Calu3 (cell line): ENCODE measurements at regions not wholly inside any gene's neighbourhood (a gene's known extent, or its start where the extent isn't known, plus 50 kb on each side); places are given as distances from the start of the nearest gene placed in this dataset.

Experiments used
- BruUV-seq: library from RNA; stranded (reverse); fragments of 400-500 nt; replicated peaks from 2 replicates; lab custom pipeline; 2021; lab: Mats Ljungman, UMichigan
- CTCF ChIA-PET: fragments of 300-600 bp; sonication (Branson Sonifier 250); formaldehyde crosslinking; loops from one replicate; lab custom pipeline; 2022; ENCODE audit warnings: antibody characterized with exemption; lab: Charles Lee
- DNase-seq: peaks from one replicate; pipeline ENCODE4 v3.0.0; 2022
- H3K27ac Mint-ChIP-seq: one replicate; pipeline ENCODE4 v1.8.0; 2022; ENCODE audit warnings: mixed read lengths; ENCODE audit not compliant: unreplicated experiment
- H3K27me3 Mint-ChIP-seq: one replicate; pipeline ENCODE4 v1.8.0; 2022; ENCODE audit warnings: mixed read lengths; ENCODE audit not compliant: unreplicated experiment
- H3K36me3 Mint-ChIP-seq: one replicate; pipeline ENCODE4 v1.8.0; 2022; ENCODE audit warnings: mild to moderate bottlenecking, moderate library complexity, mixed read lengths; ENCODE audit not compliant: insufficient read depth, unreplicated experiment
- H3K4me1 Mint-ChIP-seq: one replicate; pipeline ENCODE4 v1.8.0; 2022; ENCODE audit warnings: mild to moderate bottlenecking, low read depth, mixed read lengths; ENCODE audit not compliant: unreplicated experiment
- H3K4me3 Mint-ChIP-seq: one replicate; pipeline ENCODE4 v1.8.0; 2022; ENCODE audit warnings: mild to moderate bottlenecking, low read depth, moderate library complexity, mixed read lengths; ENCODE audit not compliant: unreplicated experiment
- H3K9me3 Mint-ChIP-seq: one replicate; pipeline ENCODE4 v1.8.0; 2022; ENCODE audit warnings: low read depth, mixed read lengths; ENCODE audit not compliant: unreplicated experiment
- intact Hi-C: fragments of 100-400 bp; cut with micrococcal nuclease; formaldehyde crosslinking; loops from one replicate; pipeline ENCODE4 v1.10.0; 2022; ENCODE audit not compliant: unreplicated experiment
- TF ChIP-seq, protein P1 (sequence below): fragments of 200-600 bp; IDR thresholded peaks from one replicate; pipeline ENCODE4 v1.8.0; 2022; ENCODE audit warnings: antibody characterized with exemption; ENCODE audit not compliant: unreplicated experiment

DNA sequence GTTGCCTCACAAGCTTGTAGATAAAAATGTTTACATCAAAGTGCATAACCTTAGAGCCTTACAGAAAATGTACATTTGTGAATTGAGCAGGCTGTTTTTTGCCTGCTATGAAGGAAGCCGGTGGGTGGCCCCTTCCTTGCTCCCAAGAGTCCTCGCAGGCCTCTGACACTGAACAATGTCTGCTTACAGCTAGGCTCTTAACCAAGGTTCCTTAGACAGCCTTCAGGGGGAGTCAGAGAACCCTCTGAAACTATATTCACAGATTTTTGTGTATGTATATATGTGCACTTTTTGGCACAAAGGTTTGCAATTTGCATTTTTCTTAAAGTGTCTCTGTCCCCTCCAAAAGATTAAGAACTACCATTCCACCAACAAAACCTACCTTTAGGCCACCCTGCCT is 282.6 kb downstream of the BARHL2 start:
- DNase-seq = no peak
- CTCF ChIA-PET = interaction anchor here (0.6 kb wide), 1 partner anchor 301 kb away, joined by 3 read pairs; no protein-coding TSS in a partner anchor
- intact Hi-C loops = no loop called here

DNA sequence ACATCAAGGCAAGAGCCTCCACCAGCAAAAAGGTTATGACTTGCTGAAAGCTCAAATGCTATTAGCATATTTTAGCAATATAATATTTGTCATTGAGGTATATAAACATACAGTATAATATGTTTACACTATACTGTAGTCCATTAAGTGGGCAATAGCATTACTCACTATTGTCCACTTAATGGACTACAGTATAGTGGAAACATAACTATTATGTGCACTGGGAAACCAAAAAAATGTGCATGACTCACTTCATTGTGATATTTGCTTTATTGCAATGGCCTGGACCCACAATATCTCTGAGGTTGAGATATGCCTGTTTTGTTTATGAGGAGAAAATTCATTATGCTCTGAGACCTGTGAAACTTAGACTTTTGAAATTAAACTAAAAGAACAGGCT is 300.0 kb downstream of the BARHL2 start:
- H3K4me1 Mint-ChIP-seq = no peaks in the 10 kb centered on the region
- intact Hi-C loops = no loop called here
- H3K27ac Mint-ChIP-seq = no peak overlapping the region
- peaks cover 6% of the 10 kb centered on the region for H3K9me3 Mint-ChIP-seq
- BruUV-seq = no TSS peak
- TF ChIP-seq, protein P1, sequence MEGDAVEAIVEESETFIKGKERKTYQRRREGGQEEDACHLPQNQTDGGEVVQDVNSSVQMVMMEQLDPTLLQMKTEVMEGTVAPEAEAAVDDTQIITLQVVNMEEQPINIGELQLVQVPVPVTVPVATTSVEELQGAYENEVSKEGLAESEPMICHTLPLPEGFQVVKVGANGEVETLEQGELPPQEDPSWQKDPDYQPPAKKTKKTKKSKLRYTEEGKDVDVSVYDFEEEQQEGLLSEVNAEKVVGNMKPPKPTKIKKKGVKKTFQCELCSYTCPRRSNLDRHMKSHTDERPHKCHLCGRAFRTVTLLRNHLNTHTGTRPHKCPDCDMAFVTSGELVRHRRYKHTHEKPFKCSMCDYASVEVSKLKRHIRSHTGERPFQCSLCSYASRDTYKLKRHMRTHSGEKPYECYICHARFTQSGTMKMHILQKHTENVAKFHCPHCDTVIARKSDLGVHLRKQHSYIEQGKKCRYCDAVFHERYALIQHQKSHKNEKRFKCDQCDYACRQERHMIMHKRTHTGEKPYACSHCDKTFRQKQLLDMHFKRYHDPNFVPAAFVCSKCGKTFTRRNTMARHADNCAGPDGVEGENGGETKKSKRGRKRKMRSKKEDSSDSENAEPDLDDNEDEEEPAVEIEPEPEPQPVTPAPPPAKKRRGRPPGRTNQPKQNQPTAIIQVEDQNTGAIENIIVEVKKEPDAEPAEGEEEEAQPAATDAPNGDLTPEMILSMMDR = no peak
- DNase-seq = no peak
- CTCF ChIA-PET = no interaction called here
- no peaks in the 10 kb centered on the region for H3K36me3 Mint-ChIP-seq
- no peak overlapping the region for H3K4me3 Mint-ChIP-seq
- H3K27me3 Mint-ChIP-seq = peaks cover 14% of the 10 kb centered on the region

More for the DNA sequence above, 282.6 kb downstream of the BARHL2 start:
- TF ChIP-seq, protein P1 = no peak
- BruUV-seq = no TSS peak
- H3K27me3 Mint-ChIP-seq = no peaks in the 10 kb centered on the region
- H3K4me1 Mint-ChIP-seq = no peaks in the 10 kb centered on the region
- H3K27ac Mint-ChIP-seq = no peak overlapping the region
- peaks cover 2% of the 10 kb centered on the region for H3K9me3 Mint-ChIP-seq
- no peaks in the 10 kb centered on the region for H3K36me3 Mint-ChIP-seq
- no peak overlapping the region for H3K4me3 Mint-ChIP-seq

DNA sequence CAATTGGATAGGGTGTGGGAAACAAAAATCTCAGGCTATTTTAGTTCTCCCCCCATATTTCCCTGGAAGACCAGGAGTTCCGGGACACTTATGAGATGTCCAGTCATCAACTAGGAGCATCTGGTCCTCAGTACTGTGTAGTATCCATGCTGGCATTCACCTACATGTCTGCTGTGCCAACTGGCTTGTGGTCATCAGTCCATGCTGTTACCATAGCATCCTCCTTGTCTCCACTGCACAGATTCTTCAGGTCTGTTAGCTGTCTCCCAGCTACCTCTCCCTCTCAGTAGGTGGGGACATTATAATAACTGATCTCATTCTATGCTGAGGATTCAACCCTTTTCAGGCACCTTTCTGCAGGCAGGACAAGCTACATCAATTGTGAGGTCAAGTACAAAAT is 302.9 kb downstream of the BARHL2 start:
- CTCF ChIA-PET = no interaction called here
- no peak for DNase-seq
- TF ChIP-seq, protein P1 = no peak
- Mint-ChIP-seq H3K4me1 (no peaks in the 10 kb centered on the region), H3K27me3 (peaks cover 2% of the 10 kb centered on the region), H3K4me3 (no peak overlapping the region), H3K9me3 (peaks cover 6% of the 10 kb centered on the region), H3K36me3 (no peaks in the 10 kb centered on the region), H3K27ac (no peak overlapping the region)
- no TSS peak for BruUV-seq
- intact Hi-C loops = no loop called here

DNA sequence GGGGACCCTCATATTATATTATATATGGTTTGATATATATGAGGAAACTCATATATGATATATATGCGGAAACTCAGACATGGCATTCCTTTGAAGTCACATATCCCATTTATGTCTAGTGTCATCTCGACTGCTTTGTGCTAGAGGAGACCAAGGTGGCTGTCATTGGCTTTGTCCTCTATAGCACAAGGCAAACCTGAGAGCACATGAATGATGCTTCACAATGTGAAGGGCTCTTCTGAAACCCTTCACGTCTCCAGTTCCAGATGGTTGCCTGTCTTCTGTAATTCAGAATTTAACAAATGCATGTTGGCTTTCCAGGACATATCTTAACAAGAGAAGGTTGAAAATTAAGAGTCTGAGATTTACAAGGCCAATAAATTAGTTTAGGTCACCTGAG is 303.6 kb downstream of the BARHL2 start:
- no TSS peak for BruUV-seq
- Mint-ChIP-seq H3K27me3 (no peaks in the 10 kb centered on the region), H3K4me1 (no peaks in the 10 kb centered on the region), H3K9me3 (peaks cover 6% of the 10 kb centered on the region), H3K27ac (no peak overlapping the region), H3K36me3 (no peaks in the 10 kb centered on the region), H3K4me3 (no peak overlapping the region)
- CTCF ChIA-PET = no interaction called here
- no peak for DNase-seq
- intact Hi-C loops = no loop called here
- TF ChIP-seq, protein P1 = no peak
